ENCODE measurements at regions not wholly inside any gene's neighbourhood (a gene's known extent, or its start where the extent isn't known, plus 50 kb on each side); places are given as distances from the start of the nearest gene placed in this dataset.

GRCh38 chr22:22978637-22979036 is 91.0 kb downstream of the IGLL5 start:
- Mint-ChIP-seq H3K4me3 (no peak overlapping the region), H3K9me3 (peaks cover 6% of the 10 kb centered on the region), H3K4me1 (ENCODE audit: unreplicated experiment) (no peaks in the 10 kb centered on the region), H3K27me3 (peaks cover 28% of the 10 kb centered on the region), H3K36me3 (no peaks in the 10 kb centered on the region), H3K27ac (no peak overlapping the region)
- no peak for DNase-seq (ENCODE audit: extremely low spot score, unreplicated experiment)
- TF ChIP-seq, protein P1, sequence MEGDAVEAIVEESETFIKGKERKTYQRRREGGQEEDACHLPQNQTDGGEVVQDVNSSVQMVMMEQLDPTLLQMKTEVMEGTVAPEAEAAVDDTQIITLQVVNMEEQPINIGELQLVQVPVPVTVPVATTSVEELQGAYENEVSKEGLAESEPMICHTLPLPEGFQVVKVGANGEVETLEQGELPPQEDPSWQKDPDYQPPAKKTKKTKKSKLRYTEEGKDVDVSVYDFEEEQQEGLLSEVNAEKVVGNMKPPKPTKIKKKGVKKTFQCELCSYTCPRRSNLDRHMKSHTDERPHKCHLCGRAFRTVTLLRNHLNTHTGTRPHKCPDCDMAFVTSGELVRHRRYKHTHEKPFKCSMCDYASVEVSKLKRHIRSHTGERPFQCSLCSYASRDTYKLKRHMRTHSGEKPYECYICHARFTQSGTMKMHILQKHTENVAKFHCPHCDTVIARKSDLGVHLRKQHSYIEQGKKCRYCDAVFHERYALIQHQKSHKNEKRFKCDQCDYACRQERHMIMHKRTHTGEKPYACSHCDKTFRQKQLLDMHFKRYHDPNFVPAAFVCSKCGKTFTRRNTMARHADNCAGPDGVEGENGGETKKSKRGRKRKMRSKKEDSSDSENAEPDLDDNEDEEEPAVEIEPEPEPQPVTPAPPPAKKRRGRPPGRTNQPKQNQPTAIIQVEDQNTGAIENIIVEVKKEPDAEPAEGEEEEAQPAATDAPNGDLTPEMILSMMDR (conservative IDR thresholded peaks at IDR 0.05): no peak

DNA sequence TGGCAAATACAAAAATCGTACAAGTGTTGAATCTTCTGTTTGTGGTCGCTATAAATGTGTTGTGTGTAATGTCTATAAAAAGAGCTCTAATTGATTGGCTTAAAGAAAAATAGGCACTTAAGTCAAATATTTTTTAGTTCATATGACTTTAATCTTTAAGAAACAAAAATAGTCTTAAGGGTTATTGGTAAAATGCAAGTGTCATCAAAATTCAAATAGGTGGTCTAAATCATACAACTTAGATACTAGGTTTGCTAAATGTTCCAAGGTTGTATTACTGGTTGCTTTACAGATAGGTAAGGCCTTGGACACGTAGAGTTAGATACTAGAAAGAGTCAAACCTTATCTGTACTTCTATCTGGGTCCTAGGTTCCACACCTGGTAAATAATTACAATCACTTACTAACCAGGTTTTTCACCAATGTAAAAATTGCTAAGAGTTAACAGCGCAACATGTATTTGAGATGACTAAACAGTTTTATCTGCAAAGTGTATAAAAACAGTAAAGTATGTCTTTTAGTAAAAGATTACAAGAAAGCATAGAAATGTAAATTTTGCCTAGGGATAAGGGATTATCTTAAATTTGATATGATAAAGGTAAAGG is 91.1 kb upstream of the GNAZ start:
- no peaks in the 10 kb centered on the region for H3K4me1 Mint-ChIP-seq (ENCODE audit: unreplicated experiment)
- H3K36me3 Mint-ChIP-seq: no peaks in the 10 kb centered on the region
- no peak overlapping the region for H3K27ac Mint-ChIP-seq
- TF ChIP-seq, protein P1 (conservative IDR thresholded peaks at IDR 0.05): no peak
- DNase-seq (ENCODE audit: extremely low spot score, unreplicated experiment): no peak
- H3K27me3 Mint-ChIP-seq: peaks cover 26% of the 10 kb centered on the region
- peaks cover 6% of the 10 kb centered on the region for H3K9me3 Mint-ChIP-seq
- no peak overlapping the region for H3K4me3 Mint-ChIP-seq

DNA sequence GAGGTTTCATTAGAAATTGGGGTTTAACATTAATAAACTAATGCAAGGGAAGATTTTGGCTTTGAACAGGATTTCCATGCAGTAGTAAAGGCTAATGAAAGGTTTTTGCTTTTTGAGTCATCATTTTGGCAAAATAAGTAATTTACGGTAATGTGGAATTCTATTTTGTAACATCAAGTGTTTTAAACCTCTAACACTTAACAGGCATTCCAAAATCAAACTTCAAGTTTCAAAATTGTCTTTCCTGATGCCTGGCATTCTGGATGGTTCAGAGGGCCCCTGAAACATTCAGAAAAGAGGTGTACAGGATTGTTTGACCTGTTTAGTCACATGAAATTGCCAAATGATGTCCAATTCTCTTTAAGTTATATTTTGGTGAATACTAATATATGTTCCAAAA is 90.4 kb upstream of the GNAZ start:
- H3K27ac Mint-ChIP-seq: no peak overlapping the region

GRCh38 chr22:22981670-22982571 is 88.4 kb upstream of the GNAZ start:
- no peak for DNase-seq (ENCODE audit: extremely low spot score, unreplicated experiment)
- H3K36me3 Mint-ChIP-seq: no peaks in the 10 kb centered on the region
- peaks cover 6% of the 10 kb centered on the region for H3K9me3 Mint-ChIP-seq
- TF ChIP-seq, protein P1 (conservative IDR thresholded peaks at IDR 0.05): no peak
- H3K27ac Mint-ChIP-seq: no peak overlapping the region
- H3K4me1 Mint-ChIP-seq (ENCODE audit: unreplicated experiment): no peaks in the 10 kb centered on the region
- H3K4me3 Mint-ChIP-seq: no peak overlapping the region
- H3K27me3 Mint-ChIP-seq: peaks cover 3% of the 10 kb centered on the region

More for the DNA sequence above, 90.4 kb upstream of the GNAZ start:
- no peaks in the 10 kb centered on the region for H3K36me3 Mint-ChIP-seq
- no peak for DNase-seq (ENCODE audit: extremely low spot score, unreplicated experiment)
- H3K4me3 Mint-ChIP-seq: no peak overlapping the region
- H3K27me3 Mint-ChIP-seq: peaks cover 19% of the 10 kb centered on the region
- TF ChIP-seq, protein P1 (conservative IDR thresholded peaks at IDR 0.05): no peak
- peaks cover 6% of the 10 kb centered on the region for H3K9me3 Mint-ChIP-seq
- H3K4me1 Mint-ChIP-seq (ENCODE audit: unreplicated experiment): no peaks in the 10 kb centered on the region

DNA sequence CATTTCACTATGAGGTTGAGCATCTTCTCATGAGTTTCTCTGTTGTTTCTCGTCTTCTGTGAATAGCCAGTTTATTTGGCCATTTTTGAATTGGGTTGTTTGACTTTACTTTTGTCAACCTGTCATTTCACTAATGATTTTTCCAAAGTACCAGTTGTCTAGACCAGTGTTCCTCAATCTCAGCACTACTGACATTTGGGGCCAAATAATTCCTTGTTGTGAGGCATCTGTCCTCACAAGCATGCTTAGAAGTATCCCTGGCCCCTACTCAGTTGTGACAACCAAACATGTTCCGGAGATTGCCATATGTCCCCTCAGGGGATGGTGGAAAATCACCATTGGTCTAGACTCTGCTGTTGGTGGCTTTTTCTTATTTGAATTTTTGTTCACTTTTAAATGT is 87.7 kb upstream of the GNAZ start:
- Mint-ChIP-seq H3K4me3 (no peak overlapping the region), H3K27me3 (peaks cover 3% of the 10 kb centered on the region), H3K27ac (no peak overlapping the region), H3K9me3 (peaks cover 6% of the 10 kb centered on the region), H3K4me1 (ENCODE audit: unreplicated experiment) (no peaks in the 10 kb centered on the region), H3K36me3 (no peaks in the 10 kb centered on the region)
- TF ChIP-seq, protein P1 (conservative IDR thresholded peaks at IDR 0.05): no peak
- DNase-seq (ENCODE audit: extremely low spot score, unreplicated experiment): no peak

Measured in type B pancreatic cell (in vitro differentiated cells).